VCaP (cell line): ENCODE measurements at regions not wholly inside any gene's neighbourhood (a gene's known extent, or its start where the extent isn't known, plus 50 kb on each side); places are given as distances from the start of the nearest gene placed in this dataset.

Experiments
- H3K27ac ChIP-seq: fragments of 450-650 bp; 2 replicates; pipeline ENCODE4 v1.5.1; 2017
- TF ChIP-seq, protein P1 (sequence below): fragments of 450-650 bp; conservative IDR thresholded peaks from 2 replicates; pipeline ENCODE4 v1.5.1; 2017; ENCODE audit warnings: mild to moderate bottlenecking, moderate library complexity

DNA sequence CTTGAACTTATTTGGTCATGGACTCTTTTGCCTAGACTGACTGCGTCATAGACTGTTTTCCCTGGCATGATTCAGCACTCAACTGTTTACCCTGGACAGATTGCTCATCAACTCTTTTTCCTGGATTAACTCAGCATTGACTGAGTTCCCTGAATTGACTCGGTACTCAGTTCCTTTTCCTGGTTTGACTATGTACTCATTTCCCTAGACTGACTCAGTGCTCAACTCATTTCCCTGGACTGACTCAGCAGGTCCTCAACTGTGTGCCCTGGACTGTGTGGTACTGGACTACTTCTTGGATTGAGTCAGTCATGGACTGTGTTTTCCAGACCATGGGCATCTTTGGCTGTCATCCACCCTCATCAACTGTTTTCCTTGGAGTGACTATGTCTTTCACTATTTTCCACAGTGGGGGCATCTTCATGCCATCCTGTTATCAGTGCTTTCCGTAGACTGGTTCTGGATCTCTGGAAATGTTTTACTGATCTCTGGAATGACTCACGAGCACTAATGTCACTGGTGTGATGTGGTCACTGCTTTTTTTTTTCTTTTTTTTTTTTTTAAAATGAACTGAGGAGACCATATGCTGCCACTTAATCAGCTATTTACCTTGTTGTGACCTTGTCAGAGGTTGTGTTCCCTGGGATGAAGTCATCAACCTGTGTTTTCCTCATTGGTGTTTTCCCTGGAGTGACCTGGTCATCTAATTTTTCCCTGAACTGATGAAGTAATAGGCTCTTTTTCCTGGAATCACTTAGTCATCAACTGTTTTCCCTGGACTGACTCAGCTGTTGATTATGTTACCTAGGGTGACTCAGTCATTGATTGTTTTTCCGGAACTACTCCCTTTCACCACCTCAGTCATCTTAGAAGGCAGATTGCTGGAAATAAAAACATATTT is 1225.5 kb downstream of the NLGN4Y start:
- no peak overlapping the region for H3K27ac ChIP-seq
- TF ChIP-seq, protein P1, sequence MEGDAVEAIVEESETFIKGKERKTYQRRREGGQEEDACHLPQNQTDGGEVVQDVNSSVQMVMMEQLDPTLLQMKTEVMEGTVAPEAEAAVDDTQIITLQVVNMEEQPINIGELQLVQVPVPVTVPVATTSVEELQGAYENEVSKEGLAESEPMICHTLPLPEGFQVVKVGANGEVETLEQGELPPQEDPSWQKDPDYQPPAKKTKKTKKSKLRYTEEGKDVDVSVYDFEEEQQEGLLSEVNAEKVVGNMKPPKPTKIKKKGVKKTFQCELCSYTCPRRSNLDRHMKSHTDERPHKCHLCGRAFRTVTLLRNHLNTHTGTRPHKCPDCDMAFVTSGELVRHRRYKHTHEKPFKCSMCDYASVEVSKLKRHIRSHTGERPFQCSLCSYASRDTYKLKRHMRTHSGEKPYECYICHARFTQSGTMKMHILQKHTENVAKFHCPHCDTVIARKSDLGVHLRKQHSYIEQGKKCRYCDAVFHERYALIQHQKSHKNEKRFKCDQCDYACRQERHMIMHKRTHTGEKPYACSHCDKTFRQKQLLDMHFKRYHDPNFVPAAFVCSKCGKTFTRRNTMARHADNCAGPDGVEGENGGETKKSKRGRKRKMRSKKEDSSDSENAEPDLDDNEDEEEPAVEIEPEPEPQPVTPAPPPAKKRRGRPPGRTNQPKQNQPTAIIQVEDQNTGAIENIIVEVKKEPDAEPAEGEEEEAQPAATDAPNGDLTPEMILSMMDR: no peak

DNA sequence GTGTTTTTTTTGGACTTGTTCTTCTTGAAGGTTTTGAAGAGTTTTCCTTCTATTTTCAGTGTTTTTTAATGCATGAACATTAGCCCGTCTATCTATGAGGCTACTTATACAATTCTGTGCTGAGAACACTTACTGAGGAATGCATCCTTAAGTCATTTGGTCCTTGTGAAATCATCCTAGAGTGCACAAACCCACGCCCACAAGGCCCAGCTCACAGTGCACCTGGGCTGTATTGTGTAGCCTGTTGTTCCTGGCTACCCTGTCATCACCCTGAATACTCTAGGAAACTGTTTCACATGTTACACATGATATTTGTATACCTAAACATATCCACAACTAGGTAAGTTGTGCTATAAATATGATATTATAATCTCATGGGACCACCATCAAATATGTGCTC is 1226.7 kb downstream of the NLGN4Y start:
- H3K27ac ChIP-seq: no peak overlapping the region

DNA sequence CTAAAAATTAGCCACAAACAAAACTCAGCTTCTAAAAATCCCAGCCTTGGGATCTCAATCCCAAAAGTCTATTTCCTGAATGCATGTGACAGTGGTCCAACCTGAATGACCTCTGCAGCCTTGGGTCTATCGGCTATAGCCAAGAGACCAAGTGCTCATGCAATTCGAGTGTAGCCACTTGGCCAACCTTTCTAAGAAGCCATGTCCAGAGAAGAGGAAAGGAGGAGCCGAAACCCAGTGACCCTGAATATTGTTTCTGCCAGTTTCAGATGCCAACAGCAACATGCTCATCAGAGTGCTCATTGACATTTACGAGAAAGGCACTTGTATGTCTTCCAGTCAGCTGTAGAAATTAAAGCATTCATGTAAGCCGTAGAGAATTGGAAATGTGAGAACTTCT is 1231.9 kb downstream of the NLGN4Y start:
- H3K27ac ChIP-seq: no peak overlapping the region
- TF ChIP-seq, protein P1: no peak

More for the DNA sequence above, 1226.7 kb downstream of the NLGN4Y start:
- TF ChIP-seq, protein P1: no peak

DNA sequence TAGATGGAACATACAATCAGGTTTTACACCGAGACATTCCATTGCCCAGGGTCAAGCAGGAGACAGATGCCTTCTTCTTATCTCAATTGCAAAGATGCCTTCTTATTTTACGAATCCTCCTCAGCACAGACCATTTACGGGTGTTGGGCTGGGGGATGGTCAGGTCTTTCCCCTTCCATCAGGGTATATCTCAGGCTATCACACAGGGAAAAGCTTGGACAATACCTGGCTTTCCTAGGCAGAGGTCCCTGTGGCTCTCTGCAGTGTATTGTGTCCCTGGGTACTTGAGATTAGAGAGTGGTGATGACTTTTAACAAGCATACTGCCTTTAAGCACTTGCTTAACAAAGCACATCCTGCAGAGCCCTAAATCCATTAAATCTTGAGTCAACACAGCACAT is 1249.2 kb downstream of the NLGN4Y start:
- TF ChIP-seq, protein P1: no peak
- H3K27ac ChIP-seq: no peak overlapping the region

GRCh38 chrY:15775880-15776279 is 1251.6 kb downstream of the NLGN4Y start:
- H3K27ac ChIP-seq: no peak overlapping the region
- TF ChIP-seq, protein P1: no peak

GRCh38 chrY:15779891-15780290 is 1255.6 kb downstream of the NLGN4Y start:
- TF ChIP-seq, protein P1: no peak
- H3K27ac ChIP-seq: no peak overlapping the region

- H3K27ac ChIP-seq: no peak overlapping the region
- TF ChIP-seq, protein P1: no peak
Observed at GRCh38 chrY:15800021-15800420, 1275.7 kb downstream of the NLGN4Y start.
